ENCODE measurements at regions not wholly inside any gene's neighbourhood (a gene's known extent, or its start where the extent isn't known, plus 50 kb on each side); places are given as distances from the start of the nearest gene placed in this dataset.

- no peak for ATAC-seq
- Mint-ChIP-seq H3K4me3 (no peak overlapping the region), H3K9me3 (peaks cover 0 to 13% (median 3%) of the 10 kb centered on the region in 9 donors), H3K27ac (no peak overlapping the region), H3K27me3 (peaks cover 8 to 35% (median 15%) of the 10 kb centered on the region in 5 donors), H3K36me3 (peaks cover 0 to 3% (median 3%) of the 10 kb centered on the region in 3 donors), H3K4me1 (no peaks in the 10 kb centered on the region)
- DNase-seq, result no peak
- POLR2A ChIA-PET, result no interaction called here
Measured at GRCh38 chr7:21128062-21128817, 299.6 kb upstream of the SP4 start.

- no peak overlapping the region for H3K27ac Mint-ChIP-seq
- no peaks in the 10 kb centered on the region for H3K4me1 Mint-ChIP-seq
- H3K36me3 Mint-ChIP-seq, result peaks cover 0 to 3% (median 3%) of the 10 kb centered on the region in 3 donors
- ATAC-seq (no peak), DNase-seq (no peak)
- peaks cover 0 to 29% (median 11%) of the 10 kb centered on the region in 9 donors for H3K9me3 Mint-ChIP-seq
- no peak overlapping the region for H3K4me3 Mint-ChIP-seq
- POLR2A ChIA-PET, result no interaction called here
- peaks cover 8 to 25% (median 14%) of the 10 kb centered on the region in 5 donors for H3K27me3 Mint-ChIP-seq
Measured at GRCh38 chr7:21131897-21132296, 296.0 kb upstream of the SP4 start.

- peaks cover 6 to 25% (median 12%) of the 10 kb centered on the region in 5 donors for H3K27me3 Mint-ChIP-seq
- POLR2A ChIA-PET, result no interaction called here
- no peak overlapping the region for H3K27ac Mint-ChIP-seq
- no peak overlapping the region for H3K4me3 Mint-ChIP-seq
- no peaks in the 10 kb centered on the region for H3K4me1 Mint-ChIP-seq
- DNase-seq (no peak), ATAC-seq (no peak)
- H3K36me3 Mint-ChIP-seq, result peaks cover 0 to 3% (median 3%) of the 10 kb centered on the region in 3 donors
- H3K9me3 Mint-ChIP-seq, result peaks cover 0 to 29% (median 11%) of the 10 kb centered on the region in 9 donors
Measured at GRCh38 chr7:21134631-21135030, 293.3 kb upstream of the SP4 start.

GRCh38 chr7:21135437-21135836 is 292.4 kb upstream of the SP4 start:
- DNase-seq (no peak), ATAC-seq (no peak)
- peaks cover 0 to 1% (median 0%) of the 10 kb centered on the region in 4 donors for H3K4me1 Mint-ChIP-seq
- no peak overlapping the region for H3K4me3 Mint-ChIP-seq
- H3K9me3 Mint-ChIP-seq, result peaks cover 0 to 29% (median 10%) of the 10 kb centered on the region in 9 donors
- no peak overlapping the region for H3K27ac Mint-ChIP-seq
- POLR2A ChIA-PET, result no interaction called here
- H3K36me3 Mint-ChIP-seq, result peaks cover 0 to 3% (median 3%) of the 10 kb centered on the region in 3 donors
- peaks cover 4 to 25% (median 7%) of the 10 kb centered on the region in 5 donors for H3K27me3 Mint-ChIP-seq

GRCh38 chr7:21137640-21138039 is 290.2 kb upstream of the SP4 start:
- DNase-seq (no peak), ATAC-seq (no peak)
- Mint-ChIP-seq H3K27ac (no peak overlapping the region), H3K4me1 (peaks cover 0 to 1% (median 0%) of the 10 kb centered on the region in 4 donors), H3K27me3 (peaks cover 0 to 5% (median 2%) of the 10 kb centered on the region in 5 donors), H3K4me3 (no peak overlapping the region), H3K36me3 (no peaks in the 10 kb centered on the region), H3K9me3 (peaks cover 0 to 21% (median 7%) of the 10 kb centered on the region in 9 donors)
- POLR2A ChIA-PET, result no interaction called here

- H3K9me3 Mint-ChIP-seq, result peaks cover 0 to 8% (median 2%) of the 10 kb centered on the region in 9 donors
- H3K4me1 Mint-ChIP-seq, result peaks cover 0 to 1% (median 0%) of the 10 kb centered on the region in 4 donors
Measured at GRCh38 chr7:21140622-21141021, 287.3 kb upstream of the SP4 start.

GRCh38 chr7:21141476-21141875 is 286.4 kb upstream of the SP4 start:
- POLR2A ChIA-PET, result no interaction called here
- Mint-ChIP-seq H3K9me3 (peaks cover 0 to 2% (median 0%) of the 10 kb centered on the region in 9 donors), H3K4me1 (peaks cover 0 to 1% (median 0%) of the 10 kb centered on the region in 4 donors), H3K27me3 (peaks cover 0 to 14% (median 8%) of the 10 kb centered on the region in 5 donors), H3K27ac (no peak overlapping the region), H3K36me3 (no peaks in the 10 kb centered on the region), H3K4me3 (no peak overlapping the region)
- ATAC-seq, result no peak
- DNase-seq, result no peak

More at GRCh38 chr7:21140622-21141021, 287.3 kb upstream of the SP4 start:
- H3K36me3 Mint-ChIP-seq, result no peaks in the 10 kb centered on the region
- ATAC-seq, result no peak
- no peak for DNase-seq
- peaks cover 0 to 7% (median 3%) of the 10 kb centered on the region in 5 donors for H3K27me3 Mint-ChIP-seq
- H3K27ac Mint-ChIP-seq, result no peak overlapping the region
- H3K4me3 Mint-ChIP-seq, result no peak overlapping the region
- POLR2A ChIA-PET, result no interaction called here

GRCh38 chr7:21142081-21142480 is 285.8 kb upstream of the SP4 start:
- ATAC-seq (no peak), DNase-seq (no peak)
- Mint-ChIP-seq H3K9me3 (peaks cover 0 to 2% (median 0%) of the 10 kb centered on the region in 9 donors), H3K27me3 (peaks cover 0 to 14% (median 8%) of the 10 kb centered on the region in 5 donors), H3K36me3 (no peaks in the 10 kb centered on the region), H3K4me3 (no peak overlapping the region), H3K4me1 (peaks cover 0 to 1% (median 0%) of the 10 kb centered on the region in 4 donors), H3K27ac (no peak overlapping the region)
- POLR2A ChIA-PET, result no interaction called here

GRCh38 chr7:21146642-21147423 is 281.1 kb upstream of the SP4 start:
- no peak for ATAC-seq
- Mint-ChIP-seq H3K27me3 (peaks cover 0 to 23% (median 12%) of the 10 kb centered on the region in 5 donors), H3K27ac (no peak overlapping the region), H3K9me3 (no peaks in the 10 kb centered on the region), H3K36me3 (no peaks in the 10 kb centered on the region), H3K4me3 (no peak overlapping the region), H3K4me1 (no peaks in the 10 kb centered on the region)
- DNase-seq, result no peak
- POLR2A ChIA-PET, result no interaction called here

GRCh38 chr7:21149809-21150208 is 278.1 kb upstream of the SP4 start:
- ATAC-seq (no peak), DNase-seq (no peak)
- H3K36me3 Mint-ChIP-seq, result no peaks in the 10 kb centered on the region
- no peaks in the 10 kb centered on the region for H3K9me3 Mint-ChIP-seq
- peaks cover 1 to 30% (median 9%) of the 10 kb centered on the region in 5 donors for H3K27me3 Mint-ChIP-seq
- no peak overlapping the region for H3K27ac Mint-ChIP-seq
- POLR2A ChIA-PET, result no interaction called here
- H3K4me1 Mint-ChIP-seq, result no peaks in the 10 kb centered on the region
- H3K4me3 Mint-ChIP-seq, result no peak overlapping the region

- POLR2A ChIA-PET, result no interaction called here
- DNase-seq, result no peak
- Mint-ChIP-seq H3K4me3 (no peak overlapping the region), H3K27ac (no peak overlapping the region), H3K36me3 (no peaks in the 10 kb centered on the region), H3K9me3 (no peaks in the 10 kb centered on the region), H3K27me3 (peaks cover 0 to 11% (median 3%) of the 10 kb centered on the region in 5 donors), H3K4me1 (no peaks in the 10 kb centered on the region)
- no peak for ATAC-seq
Measured at GRCh38 chr7:21154614-21155013, 273.3 kb upstream of the SP4 start.

GRCh38 chr7:21159506-21159905 is 268.4 kb upstream of the SP4 start:
- peaks cover 1 to 11% (median 6%) of the 10 kb centered on the region in 5 donors for H3K27me3 Mint-ChIP-seq
- no peaks in the 10 kb centered on the region for H3K4me1 Mint-ChIP-seq
- no peak overlapping the region for H3K27ac Mint-ChIP-seq
- no peaks in the 10 kb centered on the region for H3K36me3 Mint-ChIP-seq
- DNase-seq (no peak), ATAC-seq (no peak)
- H3K4me3 Mint-ChIP-seq, result no peak overlapping the region
- POLR2A ChIA-PET, result no interaction called here
- H3K9me3 Mint-ChIP-seq, result peaks cover 0 to 4% (median 0%) of the 10 kb centered on the region in 9 donors

GRCh38 chr7:21160401-21160800 is 267.5 kb upstream of the SP4 start:
- Mint-ChIP-seq H3K27ac (no peak overlapping the region), H3K36me3 (no peaks in the 10 kb centered on the region), H3K9me3 (peaks cover 0 to 13% (median 1%) of the 10 kb centered on the region in 9 donors), H3K4me3 (no peak overlapping the region), H3K4me1 (no peaks in the 10 kb centered on the region), H3K27me3 (peaks cover 7 to 20% (median 11%) of the 10 kb centered on the region in 5 donors)
- ATAC-seq, result no peak
- DNase-seq, result no peak
- POLR2A ChIA-PET, result no interaction called here
